Adrenal gland (tissue), 9 donors: ENCODE measurements at regions not wholly inside any gene's neighbourhood (a gene's known extent, or its start where the extent isn't known, plus 50 kb on each side); places are given as distances from the start of the nearest gene placed in this dataset.

Experiments used
- DNase-seq, 7 donors: peaks; one replicate each; pipeline ENCODE4 v3.0.0-alpha.2; 2019 to 2020
- H3K27ac ChIP-seq, 5 donors: fragments of 200-600 bp; sonication (generic) in 4 of 5; 1 replicate in 3 of 5; 2 replicates in 2 of 5; pipeline versions ENCODE4 v1.5.1 to v1.8.0; 2016 to 2020; ENCODE audit warnings: mild to moderate bottlenecking in 1 of 5
- H3K27me3 ChIP-seq: fragments of 200-600 bp; 2 replicates; pipeline ENCODE4 v1.8.0; 2021
- H3K36me3 ChIP-seq, 2 donors: fragments of 200-600 bp; replicated peaks in 1 of 2; 1 replicate in 1 of 2; 2 replicates in 1 of 2; pipeline versions ENCODE4 v1.5.1 to v1.8.0; 2018 to 2022
- H3K4me1 ChIP-seq, 2 donors: fragments of 200-600 bp; replicated peaks in 1 of 2; 1 replicate in 1 of 2; 2 replicates in 1 of 2; pipeline versions ENCODE4 v1.5.1 to v1.8.0; 2018 to 2021
- H3K4me3 ChIP-seq, 4 donors: fragments of 200-600 bp; sonication (generic) in 3 of 4; one replicate each; pipeline ENCODE4 v1.5.1; 2016 to 2018
- H3K9me3 ChIP-seq, 3 donors: fragments of 200-600 bp; sonication (generic) in 1 of 3; replicated peaks in 1 of 3; 1 replicate in 2 of 3; 2 replicates in 1 of 3; pipeline versions ENCODE4 v1.5.1 to v1.8.0; 2016 to 2021
- POLR2A ChIP-seq, 2 donors: fragments of 450-650 bp; IDR thresholded peaks; one replicate each; pipeline ENCODE4 v1.6.1; 2017; ENCODE audit warnings: antibody characterized with exemption in 2 of 2, mild to moderate bottlenecking in 2 of 2, moderate library complexity in 1 of 2
- WGBS, 4 donors: extraction: QIAGEN DNeasy Blood & Tissue Kit in 2 of 4; methylation state at CpG; one replicate each; pipeline versions ENCODE4 v1.1.5 to v1.1.7; 2013 to 2017; 5-methylcytosine and 5-hydroxymethylcytosine counted together
- intact Hi-C, 2 donors: fragments of 100-400 bp; cut with DNase I; formaldehyde crosslinking; loops; one replicate each; pipeline versions ENCODE4 v1.14.1 to v1.15.0; 2022 to 2023
- TF ChIP-seq, protein P1 (sequence below), 6 experiments: fragments of 450-650 bp in 4 of 6; fragments of 200-600 bp in 2 of 6; sonication (generic) in 1 of 6; IDR thresholded peaks; 1 replicate in 5 of 6; 2 replicates in 1 of 6; pipeline versions ENCODE4 v1.5.1 to v1.8.0; 2016 to 2021; ENCODE audit warnings: antibody characterized with exemption in 6 of 6, mild to moderate bottlenecking in 2 of 6, moderate library complexity in 1 of 6
- donor health status: healthy with polysubstance abuse.
- donor health status: Bipolar disorder and iron deficiency.
- donor health status: DM: yes; HTN: yes; CAD: no.
- donor health status: DM: no; HTN: no; CAD: no.
- donor health status: DM: no; HTN: no; CAD: no.

DNA sequence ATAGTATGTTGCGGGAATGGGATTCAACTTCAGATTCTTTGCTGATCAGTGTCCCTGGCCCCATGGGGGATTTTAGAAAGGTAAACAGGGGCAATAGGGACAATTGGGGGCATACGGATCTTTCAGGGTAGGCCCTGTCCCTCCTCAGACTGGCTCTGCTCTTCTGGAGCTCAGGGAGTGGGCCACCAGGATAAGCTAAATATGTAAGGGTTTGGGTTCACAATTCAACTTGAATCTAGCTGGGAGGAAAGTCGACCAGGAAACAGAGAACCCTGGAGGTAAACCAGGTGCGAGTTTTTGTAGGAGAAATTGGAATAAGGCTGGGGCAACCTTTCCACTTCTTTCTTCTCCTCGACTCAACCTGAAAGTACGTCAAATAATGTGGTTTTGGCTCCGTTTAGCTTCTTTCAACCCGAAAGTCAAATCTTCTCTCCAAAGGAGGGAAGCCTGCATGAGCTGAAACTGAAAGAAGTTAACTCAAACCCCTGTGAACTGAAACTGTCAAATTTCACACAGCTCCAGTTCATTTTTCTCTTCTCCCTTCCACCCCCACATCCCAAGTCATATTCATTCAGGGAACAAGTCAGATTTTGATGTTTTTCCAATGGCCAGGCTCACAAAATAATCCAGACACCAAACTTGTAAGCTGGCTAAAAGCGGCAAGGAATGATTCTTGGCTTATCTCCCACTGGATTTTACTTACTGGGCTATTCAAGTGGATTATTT, 278.2 kb downstream of the CLIC5 start:
- Histone ChIP-seq H3K27ac (no peak overlapping the region), H3K4me1 (peaks cover 0 to 1% of the 10 kb centered on the region in 2 donors), H3K4me3 (no peak overlapping the region), H3K9me3 (no peaks in the 10 kb centered on the region), H3K27me3 (no peaks in the 10 kb centered on the region), H3K36me3 (no peaks in the 10 kb centered on the region)
- intact Hi-C loops = no loop called here
- TF ChIP-seq POLR2A (IDR thresholded peaks at IDR 0.05) = no peak
- TF ChIP-seq, protein P1, sequence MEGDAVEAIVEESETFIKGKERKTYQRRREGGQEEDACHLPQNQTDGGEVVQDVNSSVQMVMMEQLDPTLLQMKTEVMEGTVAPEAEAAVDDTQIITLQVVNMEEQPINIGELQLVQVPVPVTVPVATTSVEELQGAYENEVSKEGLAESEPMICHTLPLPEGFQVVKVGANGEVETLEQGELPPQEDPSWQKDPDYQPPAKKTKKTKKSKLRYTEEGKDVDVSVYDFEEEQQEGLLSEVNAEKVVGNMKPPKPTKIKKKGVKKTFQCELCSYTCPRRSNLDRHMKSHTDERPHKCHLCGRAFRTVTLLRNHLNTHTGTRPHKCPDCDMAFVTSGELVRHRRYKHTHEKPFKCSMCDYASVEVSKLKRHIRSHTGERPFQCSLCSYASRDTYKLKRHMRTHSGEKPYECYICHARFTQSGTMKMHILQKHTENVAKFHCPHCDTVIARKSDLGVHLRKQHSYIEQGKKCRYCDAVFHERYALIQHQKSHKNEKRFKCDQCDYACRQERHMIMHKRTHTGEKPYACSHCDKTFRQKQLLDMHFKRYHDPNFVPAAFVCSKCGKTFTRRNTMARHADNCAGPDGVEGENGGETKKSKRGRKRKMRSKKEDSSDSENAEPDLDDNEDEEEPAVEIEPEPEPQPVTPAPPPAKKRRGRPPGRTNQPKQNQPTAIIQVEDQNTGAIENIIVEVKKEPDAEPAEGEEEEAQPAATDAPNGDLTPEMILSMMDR (IDR thresholded peaks at IDR 0.05) = no peak
- WGBS, 4 donors = 63 to 84% (median 70%) methylated on average over 9 of the region's 9 CpGs
- DNase-seq = no peak

DNA sequence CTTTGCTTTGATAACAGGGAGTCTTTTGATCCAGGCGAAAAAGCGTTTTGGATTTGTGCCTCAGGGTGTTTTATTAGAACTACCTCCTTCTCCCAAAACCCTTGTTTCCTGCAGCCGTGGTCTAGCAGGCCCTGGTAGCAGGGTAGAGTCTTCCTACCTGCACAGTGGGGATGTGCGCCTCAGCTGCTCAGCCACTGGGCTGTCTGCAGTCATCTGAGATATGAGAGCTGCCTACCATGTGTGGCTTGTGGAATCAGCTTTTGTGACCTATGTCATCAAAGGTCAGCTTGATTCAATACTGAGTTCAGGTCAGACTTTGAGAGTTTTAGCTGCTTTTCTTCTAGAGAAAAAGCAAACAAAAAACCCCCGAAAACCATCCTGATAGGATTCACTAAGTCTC, 279.5 kb downstream of the CLIC5 start:
- Histone ChIP-seq H3K4me3 (no peak overlapping the region), H3K27ac (no peak overlapping the region), H3K9me3 (no peaks in the 10 kb centered on the region), H3K27me3 (no peaks in the 10 kb centered on the region), H3K4me1 (no peaks in the 10 kb centered on the region), H3K36me3 (no peaks in the 10 kb centered on the region)
- no peak for DNase-seq
- TF ChIP-seq, protein P1 (IDR thresholded peaks at IDR 0.05) = no peak
- no peak for TF ChIP-seq POLR2A (IDR thresholded peaks at IDR 0.05)
- intact Hi-C loops = no loop called here
- WGBS, 4 donors = 77 to 95% (median 81%) methylated on average over 5 of the region's 5 CpGs

DNA sequence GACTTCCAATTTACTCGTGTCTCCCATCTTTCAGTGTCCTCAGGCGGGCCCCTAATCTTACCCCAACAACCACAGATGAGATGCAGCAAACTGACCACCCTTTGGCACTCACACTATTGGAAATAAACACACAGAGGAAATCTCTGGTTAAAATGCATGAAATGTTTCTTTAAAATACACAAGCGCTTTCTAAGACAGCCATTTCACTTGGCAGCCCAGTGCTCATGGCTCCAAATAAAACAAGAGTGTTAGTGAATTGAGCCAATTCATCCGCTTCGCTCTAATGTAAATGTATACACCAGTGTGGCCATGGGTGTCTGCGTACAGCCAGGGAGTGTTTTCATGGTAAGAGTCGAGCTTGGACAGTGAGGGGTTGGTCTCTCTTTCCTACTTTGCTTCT, 282.9 kb downstream of the CLIC5 start:
- Histone ChIP-seq H3K4me1 (no peaks in the 10 kb centered on the region), H3K9me3 (no peaks in the 10 kb centered on the region), H3K36me3 (no peaks in the 10 kb centered on the region), H3K27ac (no peak overlapping the region), H3K27me3 (no peaks in the 10 kb centered on the region), H3K4me3 (no peak overlapping the region)
- intact Hi-C loops = no loop called here
- 64 to 83% (median 69%) methylated on average over 7 of the region's 7 CpGs for WGBS, 4 donors
- TF ChIP-seq, protein P1 (IDR thresholded peaks at IDR 0.05) = no peak
- TF ChIP-seq POLR2A (IDR thresholded peaks at IDR 0.05) = no peak
- no peak for DNase-seq

DNA sequence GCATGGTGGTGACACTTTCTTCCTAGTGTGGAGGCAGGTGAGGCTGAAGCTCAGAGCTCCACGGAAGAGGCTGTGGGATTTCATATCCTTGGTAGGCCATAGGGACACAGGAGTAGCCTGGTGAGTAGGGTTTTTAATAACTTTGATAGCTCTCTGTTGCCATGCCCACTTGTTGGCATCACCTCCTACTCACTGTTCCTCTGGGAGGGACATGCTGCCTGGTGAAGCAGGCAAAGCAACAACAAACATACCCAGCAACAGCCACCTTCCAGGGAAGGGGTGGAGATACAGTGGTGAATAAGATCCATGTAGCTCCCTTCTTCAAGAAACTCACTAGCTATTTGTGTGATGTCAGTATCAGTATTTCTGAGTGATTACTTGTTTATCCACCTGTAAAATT, 285.4 kb downstream of the CLIC5 start:
- WGBS, 4 donors = 67 to 90% (median 78%) methylated on average over 1 of the region's 1 CpG
- Histone ChIP-seq H3K4me1 (no peaks in the 10 kb centered on the region), H3K27me3 (no peaks in the 10 kb centered on the region), H3K4me3 (no peak overlapping the region), H3K36me3 (no peaks in the 10 kb centered on the region), H3K9me3 (no peaks in the 10 kb centered on the region), H3K27ac (no peak overlapping the region)
- intact Hi-C loops = no loop called here
- DNase-seq = no peak
- no peak for TF ChIP-seq POLR2A (IDR thresholded peaks at IDR 0.05)
- TF ChIP-seq, protein P1 (IDR thresholded peaks at IDR 0.05) = no peak
